ENCODE measurements at regions not wholly inside any gene's neighbourhood (a gene's known extent, or its start where the extent isn't known, plus 50 kb on each side); places are given as distances from the start of the nearest gene placed in this dataset.

DNA sequence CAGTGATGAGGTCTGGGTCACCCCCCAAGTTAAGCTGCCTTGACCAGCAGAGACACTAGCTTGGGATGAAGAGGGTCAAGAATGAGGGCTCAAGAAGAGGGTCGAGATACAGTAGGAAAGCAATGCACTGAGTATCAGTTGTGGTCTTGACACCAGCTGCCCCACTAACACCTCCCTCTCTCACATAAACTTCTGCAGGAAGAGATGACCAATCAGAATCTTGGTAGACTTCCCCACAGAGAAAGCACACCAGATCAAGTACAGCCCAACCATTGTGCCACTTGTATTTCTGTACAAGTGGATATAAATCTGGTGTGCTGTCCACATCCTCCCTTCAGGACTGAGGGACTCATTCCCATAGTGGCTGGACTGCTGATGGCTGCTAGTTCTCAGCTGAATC, 101.2 kb upstream of the ELL2 start:
- peaks cover under 1% of the 10 kb centered on the region for H3K27me3 Mint-ChIP-seq
- intact Hi-C loops (cut with DNase I, micrococcal nuclease) = no loop called here
- Histone ChIP-seq H3K27me3 (ENCODE audit: control insufficient read depth in 1 of 2, insufficient read depth in 2 of 2, low read length in 2 of 2) (peaks cover 0 to 5% of the 10 kb centered on the region in 2 experiments), H3K9me3 (ENCODE audit: control insufficient read depth in 1 of 2, insufficient read depth in 1 of 2, low read length in 2 of 2) (no peaks in the 10 kb centered on the region), H3K4me3 (ENCODE audit: low read length) (no peak overlapping the region), H3K36me3 (ENCODE audit: insufficient read depth, low read length) (no peaks in the 10 kb centered on the region), H3K4me1 (ENCODE audit: insufficient read depth, low read length) (no peaks in the 10 kb centered on the region), H3K27ac (ENCODE audit: low read depth in 1 of 2, low read length in 2 of 2) (no peak overlapping the region)
- TF ChIP-seq, protein P1, sequence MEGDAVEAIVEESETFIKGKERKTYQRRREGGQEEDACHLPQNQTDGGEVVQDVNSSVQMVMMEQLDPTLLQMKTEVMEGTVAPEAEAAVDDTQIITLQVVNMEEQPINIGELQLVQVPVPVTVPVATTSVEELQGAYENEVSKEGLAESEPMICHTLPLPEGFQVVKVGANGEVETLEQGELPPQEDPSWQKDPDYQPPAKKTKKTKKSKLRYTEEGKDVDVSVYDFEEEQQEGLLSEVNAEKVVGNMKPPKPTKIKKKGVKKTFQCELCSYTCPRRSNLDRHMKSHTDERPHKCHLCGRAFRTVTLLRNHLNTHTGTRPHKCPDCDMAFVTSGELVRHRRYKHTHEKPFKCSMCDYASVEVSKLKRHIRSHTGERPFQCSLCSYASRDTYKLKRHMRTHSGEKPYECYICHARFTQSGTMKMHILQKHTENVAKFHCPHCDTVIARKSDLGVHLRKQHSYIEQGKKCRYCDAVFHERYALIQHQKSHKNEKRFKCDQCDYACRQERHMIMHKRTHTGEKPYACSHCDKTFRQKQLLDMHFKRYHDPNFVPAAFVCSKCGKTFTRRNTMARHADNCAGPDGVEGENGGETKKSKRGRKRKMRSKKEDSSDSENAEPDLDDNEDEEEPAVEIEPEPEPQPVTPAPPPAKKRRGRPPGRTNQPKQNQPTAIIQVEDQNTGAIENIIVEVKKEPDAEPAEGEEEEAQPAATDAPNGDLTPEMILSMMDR (IDR thresholded peaks at IDR 0.05) = no peak
- H3K4me1 Mint-ChIP-seq (ENCODE audit: low read depth) = no peaks in the 10 kb centered on the region
- DNase-seq (no peak), ATAC-seq (ENCODE audit: poor library complexity) (no peak)
- H3K27ac Mint-ChIP-seq = no peak overlapping the region
- H3K9me3 Mint-ChIP-seq = no peaks in the 10 kb centered on the region
- H3K4me3 Mint-ChIP-seq = no peak overlapping the region
- no peaks in the 10 kb centered on the region for H3K36me3 Mint-ChIP-seq (ENCODE audit: low read depth)
- CTCF ChIA-PET = no interaction called here
- POLR2A ChIA-PET = no interaction called here

DNA sequence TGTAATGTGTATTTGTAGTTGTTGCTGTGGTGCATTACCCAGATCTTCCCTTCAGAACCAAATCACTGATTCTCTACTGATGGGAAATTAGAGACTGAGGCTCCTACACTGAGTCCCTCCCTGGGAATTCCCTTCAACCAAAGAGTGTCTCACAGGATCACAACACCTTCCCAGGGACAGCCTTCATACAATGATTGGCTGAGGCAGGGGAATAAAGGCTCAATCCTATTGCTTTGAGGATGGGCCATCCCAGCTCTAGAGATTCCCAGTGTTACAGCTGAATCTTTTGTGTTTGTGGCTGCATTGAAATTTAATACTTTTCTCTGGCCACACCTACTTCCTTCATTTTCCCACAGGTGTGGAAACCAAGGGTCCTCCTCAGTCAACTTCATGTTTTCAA, 96.4 kb upstream of the ELL2 start:
- no peaks in the 10 kb centered on the region for H3K36me3 Mint-ChIP-seq (ENCODE audit: low read depth)
- POLR2A ChIA-PET = no interaction called here
- H3K4me3 Mint-ChIP-seq = no peak overlapping the region
- H3K27ac ChIP-seq (ENCODE audit: low read depth in 1 of 2, low read length in 2 of 2) = no peak overlapping the region
- intact Hi-C loops (cut with DNase I, micrococcal nuclease) = no loop called here
- no peaks in the 10 kb centered on the region for H3K4me1 ChIP-seq (ENCODE audit: insufficient read depth, low read length)
- H3K27ac Mint-ChIP-seq = no peak overlapping the region
- peaks cover 0 to 5% of the 10 kb centered on the region in 2 experiments for H3K27me3 ChIP-seq (ENCODE audit: control insufficient read depth in 1 of 2, insufficient read depth in 2 of 2, low read length in 2 of 2)
- H3K9me3 Mint-ChIP-seq = no peaks in the 10 kb centered on the region
- H3K36me3 ChIP-seq (ENCODE audit: insufficient read depth, low read length) = no peaks in the 10 kb centered on the region
- no peaks in the 10 kb centered on the region for H3K9me3 ChIP-seq (ENCODE audit: control insufficient read depth in 1 of 2, insufficient read depth in 1 of 2, low read length in 2 of 2)
- ATAC-seq (ENCODE audit: poor library complexity) (no peak), DNase-seq (no peak)
- H3K4me1 Mint-ChIP-seq (ENCODE audit: low read depth) = no peaks in the 10 kb centered on the region
- CTCF ChIA-PET = no interaction called here
- H3K27me3 Mint-ChIP-seq = peaks cover 8% of the 10 kb centered on the region
- H3K4me3 ChIP-seq (ENCODE audit: low read length) = no peak overlapping the region
- TF ChIP-seq, protein P1 (IDR thresholded peaks at IDR 0.05) = no peak

DNA sequence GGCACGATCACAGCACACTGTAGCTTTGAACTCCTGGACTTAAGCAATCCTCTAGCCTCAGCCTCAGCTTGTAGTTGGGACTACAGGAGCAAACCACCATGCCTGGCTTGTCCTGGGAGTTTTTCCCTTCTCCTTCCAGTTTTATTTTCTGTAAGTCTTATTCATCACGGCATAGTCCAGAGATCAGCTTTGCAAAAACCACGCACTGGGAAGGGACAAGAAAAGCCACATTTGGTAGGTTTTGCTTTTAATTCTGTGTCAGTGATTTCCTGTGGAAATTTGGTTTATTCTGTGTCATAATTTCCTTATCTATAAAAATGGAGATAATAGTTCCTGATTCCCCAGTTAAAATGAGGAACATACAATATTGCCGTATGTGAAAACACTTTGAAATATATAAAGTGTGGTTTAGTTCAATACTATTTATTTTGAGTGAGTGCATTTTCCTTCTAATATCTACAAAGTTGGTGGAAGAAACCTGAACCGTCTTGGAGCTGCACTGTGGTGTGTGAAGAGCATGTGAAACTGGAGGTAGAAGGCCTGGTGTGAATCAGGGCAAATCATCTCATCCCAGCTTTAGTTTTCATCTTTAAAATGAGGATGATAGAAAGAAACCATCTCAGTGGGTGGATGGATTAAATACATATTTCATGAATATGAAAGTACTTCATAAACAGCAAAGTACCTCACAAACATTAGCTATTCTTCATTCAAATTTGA, 92.8 kb upstream of the ELL2 start:
- Histone ChIP-seq H3K27me3 (ENCODE audit: control insufficient read depth in 1 of 2, insufficient read depth in 2 of 2, low read length in 2 of 2) (peaks cover 0 to 5% of the 10 kb centered on the region in 2 experiments), H3K9me3 (ENCODE audit: control insufficient read depth in 1 of 2, insufficient read depth in 1 of 2, low read length in 2 of 2) (no peaks in the 10 kb centered on the region), H3K4me1 (ENCODE audit: insufficient read depth, low read length) (no peaks in the 10 kb centered on the region), H3K36me3 (ENCODE audit: insufficient read depth, low read length) (no peaks in the 10 kb centered on the region), H3K4me3 (ENCODE audit: low read length) (no peak overlapping the region), H3K27ac (ENCODE audit: low read depth in 1 of 2, low read length in 2 of 2) (no peak overlapping the region)
- H3K4me3 Mint-ChIP-seq = no peak overlapping the region
- ChIA-PET CTCF (interaction anchor here (1.6 to 2.1 kb wide), 2 partner anchors 11 to 43 kb away, joined by 4 to 6 read pairs; no protein-coding TSS in a partner anchor), POLR2A (no interaction called here)
- ATAC-seq (ENCODE audit: poor library complexity) (no peak), DNase-seq (no peak)
- peaks cover 8% of the 10 kb centered on the region for H3K27me3 Mint-ChIP-seq
- H3K27ac Mint-ChIP-seq = no peak overlapping the region
- intact Hi-C loops (cut with DNase I, micrococcal nuclease) = no loop called here
- no peaks in the 10 kb centered on the region for H3K36me3 Mint-ChIP-seq (ENCODE audit: low read depth)
- no peaks in the 10 kb centered on the region for H3K9me3 Mint-ChIP-seq
- TF ChIP-seq, protein P1 (IDR thresholded peaks at IDR 0.05) = no peak
- no peaks in the 10 kb centered on the region for H3K4me1 Mint-ChIP-seq (ENCODE audit: low read depth)

Data from CD4-positive, alpha-beta T cell (primary cell).